Fibroblast of gingiva (primary cell): ENCODE measurements at regions not wholly inside any gene's neighbourhood (a gene's known extent, or its start where the extent isn't known, plus 50 kb on each side); places are given as distances from the start of the nearest gene placed in this dataset.
"Not testable (repeated sequence)": the region's sequence is repeated elsewhere in the genome, so short reads cannot be mapped to it uniquely, and the experiment has no call there.

Experiments
- DNase-seq: peaks from one replicate; pipeline ENCODE4 v3.0.0-alpha.2; 2011; ENCODE audit warnings: low read depth

DNA sequence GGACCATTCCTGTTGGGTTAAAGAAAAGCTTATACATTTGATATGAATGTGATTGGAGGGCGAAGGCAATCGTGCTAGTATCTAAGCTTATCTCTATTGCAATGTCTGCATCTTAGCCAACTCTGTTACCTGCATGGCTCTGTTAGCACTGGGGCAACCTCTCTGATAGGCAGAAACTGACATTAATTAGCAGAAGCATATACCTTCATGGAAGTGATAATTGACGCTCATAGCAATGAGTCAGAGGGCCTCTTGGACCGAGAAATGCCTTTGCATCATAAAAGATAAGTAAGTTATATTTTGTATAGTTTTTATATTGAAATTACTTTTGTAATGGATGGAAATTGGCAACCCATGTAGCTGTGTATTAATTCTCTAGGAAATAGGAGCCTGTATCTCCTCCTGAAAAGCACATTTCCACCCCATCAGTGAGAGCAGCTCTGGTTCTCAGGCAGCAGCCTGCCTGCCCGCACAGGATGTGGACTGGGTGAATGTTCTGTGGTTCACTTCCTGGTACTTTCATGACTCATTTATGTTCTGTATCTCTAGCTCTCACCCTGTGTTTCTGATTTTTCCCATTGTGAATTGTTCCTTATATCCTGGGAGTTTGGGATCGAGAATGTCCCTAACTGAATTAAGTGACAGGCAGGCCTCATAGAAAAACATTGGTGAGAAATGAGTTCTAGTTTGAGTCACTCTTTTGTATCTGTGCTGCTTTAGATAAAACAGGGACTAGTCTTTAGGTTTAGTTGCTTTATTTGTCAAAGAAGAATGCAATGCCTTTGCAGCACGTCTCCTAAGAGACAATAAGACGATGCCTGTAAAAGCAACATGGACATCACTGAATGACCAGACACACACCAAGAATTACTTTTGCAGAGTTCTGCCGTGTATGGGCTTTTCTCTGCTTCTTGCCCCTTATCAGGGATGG is 344.9 kb downstream of the DCDC2C start:
- DNase-seq: no peak

DNA sequence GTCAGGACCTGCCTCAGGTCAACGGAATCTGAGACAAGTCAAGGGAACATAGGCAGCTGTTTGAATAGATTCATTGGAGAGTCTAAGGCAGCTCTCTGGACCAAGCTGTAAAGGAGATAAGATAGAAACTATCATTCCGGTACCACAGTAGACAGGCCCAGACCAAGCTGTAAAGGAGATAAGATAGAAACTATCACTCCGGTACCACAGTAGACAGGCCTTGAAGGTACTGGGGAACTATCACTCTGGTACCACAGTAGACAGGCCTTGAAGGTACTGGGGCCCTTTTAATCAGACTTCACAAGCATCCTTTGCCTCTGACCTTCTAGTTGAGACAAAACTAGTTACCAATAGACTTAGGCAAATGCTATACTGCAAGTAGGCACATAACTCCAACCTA is 346.1 kb downstream of the DCDC2C start:
- DNase-seq: no peak

DNA sequence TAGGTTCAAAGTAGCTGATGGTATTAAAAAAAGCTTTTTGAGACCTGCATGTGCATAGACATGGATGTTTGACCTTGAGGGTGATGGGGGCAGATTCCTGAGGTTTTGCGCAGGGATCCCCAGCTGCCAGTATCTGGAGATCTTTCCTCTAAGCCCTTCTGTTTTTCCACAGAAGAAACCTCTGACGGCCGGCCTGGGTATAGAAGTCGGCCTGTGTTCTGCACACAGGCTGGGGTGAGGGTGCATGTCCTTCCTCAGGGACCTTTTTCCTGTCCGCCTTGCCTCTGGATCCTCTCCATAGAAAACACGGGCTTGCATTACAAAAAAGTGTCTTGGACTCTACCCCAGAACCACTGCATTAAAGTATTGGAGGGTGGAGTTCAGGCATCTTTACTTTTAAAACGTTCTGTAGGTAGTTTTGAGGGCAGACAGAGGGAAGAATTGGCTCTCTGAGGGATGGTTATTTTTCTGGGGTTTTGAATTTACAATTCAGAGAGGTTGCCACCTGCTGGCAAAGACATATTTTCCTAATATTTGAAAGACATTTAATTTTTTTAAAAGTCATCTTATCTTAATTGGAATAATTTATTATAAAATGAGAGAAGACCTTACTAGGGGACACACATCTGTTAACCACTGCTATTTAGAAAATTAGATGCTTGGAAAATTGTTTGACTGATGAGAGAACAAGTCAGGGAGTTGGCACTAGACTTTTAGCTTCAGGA is 350.6 kb downstream of the DCDC2C start:
- DNase-seq: no peak

DNA sequence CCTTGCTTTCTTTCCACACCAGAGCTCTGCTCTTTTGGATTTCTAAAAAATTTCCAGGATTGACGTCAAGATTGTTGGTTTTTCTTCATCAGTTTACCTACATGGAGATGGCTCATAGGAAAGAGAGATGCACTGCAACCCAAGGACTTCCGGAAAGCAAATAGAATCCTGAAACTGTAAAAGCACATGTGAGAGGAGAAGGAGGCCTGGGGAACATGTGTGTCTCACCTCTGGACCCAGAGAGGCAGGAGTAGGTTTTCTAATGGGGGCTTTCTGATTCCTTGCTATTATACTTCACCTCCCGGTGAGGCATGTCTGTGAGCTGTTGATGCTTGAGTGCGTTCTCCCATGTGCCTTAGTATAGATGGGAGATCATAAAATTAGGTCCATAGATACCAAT is 362.8 kb downstream of the DCDC2C start:
- no peak for DNase-seq

GRCh38 chr2:4073026-4073569 is 369.7 kb downstream of the DCDC2C start:
- no peak for DNase-seq

GRCh38 chr2:4077017-4077416 is 373.6 kb downstream of the DCDC2C start:
- no peak for DNase-seq

GRCh38 chr2:4085186-4085585 is 381.8 kb downstream of the DCDC2C start:
- no peak for DNase-seq

DNA sequence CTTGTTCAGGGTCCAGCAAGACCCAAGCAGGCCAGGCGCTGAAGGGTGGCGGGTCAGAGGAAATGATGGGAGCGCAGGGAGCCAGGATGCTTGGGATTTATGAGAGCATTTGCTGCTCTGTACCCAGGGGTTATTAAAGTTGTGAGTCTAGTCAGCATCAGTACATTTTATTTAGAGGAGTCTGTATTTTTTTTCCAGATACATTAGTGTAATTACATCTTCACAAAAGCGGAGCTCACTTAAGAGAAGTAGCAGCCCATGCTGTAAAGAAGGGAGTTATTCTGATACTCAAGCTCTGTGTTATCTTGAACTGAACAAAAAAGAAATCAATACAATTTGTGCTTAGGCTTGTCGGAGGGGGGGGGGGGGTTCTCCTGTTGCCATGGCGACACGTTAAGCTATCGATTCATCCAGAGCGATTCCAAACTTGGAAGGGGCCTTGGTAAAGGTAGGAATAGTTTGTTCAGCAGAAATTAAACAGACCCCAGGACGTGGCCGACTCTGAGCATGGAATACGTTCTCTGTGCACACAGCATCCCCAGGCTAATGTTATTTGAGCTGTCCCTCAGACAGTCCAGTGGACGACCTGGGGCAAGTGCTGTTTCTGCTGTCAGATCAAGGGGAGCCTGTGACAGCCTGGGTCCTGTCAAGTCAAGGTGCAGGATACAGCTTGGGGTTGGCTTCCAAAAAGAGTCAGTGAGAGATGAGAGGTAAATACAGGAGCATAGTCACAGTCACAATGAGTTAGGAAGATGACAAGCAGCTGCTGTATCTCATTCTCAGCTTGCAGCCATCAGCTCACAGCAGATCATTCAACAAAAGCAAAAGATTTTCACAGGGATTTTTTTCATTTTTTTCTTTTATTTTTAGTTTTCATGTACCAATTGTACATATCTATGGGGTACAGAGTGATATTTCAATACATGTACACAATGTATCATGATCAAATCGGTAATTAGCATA is 387.6 kb downstream of the DCDC2C start:
- no peak for DNase-seq

DNA sequence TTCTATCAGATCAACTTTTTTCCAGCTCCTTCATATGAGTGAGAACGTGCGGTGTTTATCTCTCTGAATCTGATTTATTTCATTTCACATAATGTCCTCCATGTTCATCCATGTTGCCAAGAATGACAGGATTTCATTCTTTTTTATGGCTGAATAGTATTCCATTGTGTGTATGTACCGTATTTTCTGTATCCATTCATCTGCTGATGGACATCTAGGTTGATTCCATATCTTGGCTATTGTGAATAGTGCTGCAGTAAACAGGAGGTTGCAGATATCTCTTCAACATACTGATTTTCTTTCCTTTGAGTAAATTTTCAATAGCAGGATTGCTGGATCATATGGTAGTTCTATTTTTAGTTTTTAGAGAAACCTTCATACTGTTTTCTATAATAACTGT is 388.5 kb downstream of the DCDC2C start:
- DNase-seq: no peak

DNA sequence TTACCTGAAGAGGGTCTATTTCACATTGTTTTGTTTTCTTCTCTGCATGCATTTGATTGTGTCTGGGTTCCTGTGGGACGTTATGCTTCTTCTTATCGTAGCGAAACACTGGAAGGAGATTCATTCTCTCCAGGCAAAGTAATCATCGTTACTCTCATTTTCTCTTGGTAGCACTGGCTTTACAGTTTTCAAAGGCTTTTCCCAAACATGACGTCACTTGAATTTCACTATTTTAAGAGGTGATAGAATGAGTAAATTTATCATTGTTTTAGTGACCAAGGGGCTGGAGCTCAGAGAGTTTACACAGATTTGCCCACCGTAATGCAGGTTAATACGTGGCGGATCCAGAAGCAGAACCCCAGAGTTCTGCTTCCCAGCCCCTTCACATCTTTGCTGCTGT is 391.4 kb downstream of the DCDC2C start:
- no peak for DNase-seq

- DNase-seq: no peak
Observed at GRCh38 chr2:4096978-4097766, 393.8 kb downstream of the DCDC2C start.

DNA sequence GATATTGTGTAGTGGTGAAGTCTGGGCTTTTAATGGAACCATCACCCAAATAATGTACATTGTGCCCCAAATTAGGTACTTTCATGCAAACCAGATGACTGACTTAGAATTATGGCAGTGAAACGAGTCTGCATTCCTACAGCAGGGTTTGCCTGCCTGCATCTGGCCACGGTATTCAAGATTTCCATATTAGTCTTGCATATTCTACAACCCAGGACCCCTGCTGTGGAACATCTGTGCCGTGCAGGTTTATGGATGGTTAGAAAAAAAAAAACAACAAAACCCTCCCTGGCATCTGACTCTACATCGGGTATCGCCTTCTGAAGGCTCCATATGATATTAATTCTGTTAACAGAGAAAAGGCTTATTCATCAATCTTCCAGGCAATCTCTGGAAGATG is 394.8 kb downstream of the DCDC2C start:
- no peak for DNase-seq

DNA sequence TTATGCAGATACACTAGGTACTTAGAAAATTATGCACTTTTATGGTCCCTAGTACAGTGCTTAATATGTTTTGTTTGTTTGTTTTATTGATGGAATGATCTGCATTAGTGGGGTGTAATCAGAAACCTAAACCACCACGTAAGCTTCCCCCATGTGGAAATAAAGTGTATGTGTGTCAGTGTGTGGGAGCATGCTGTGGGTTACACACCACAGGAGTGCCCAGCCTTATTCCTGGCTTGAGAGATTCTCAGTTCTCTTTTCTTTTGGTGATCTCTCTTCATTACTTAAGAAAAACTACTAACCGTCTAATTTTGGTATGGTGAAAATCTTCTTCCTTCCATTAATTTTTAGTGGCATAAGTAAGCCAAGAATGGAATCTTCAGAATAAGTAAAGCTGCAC is 398.6 kb downstream of the DCDC2C start:
- DNase-seq: no peak

GRCh38 chr2:4107179-4107578 is 403.8 kb downstream of the DCDC2C start:
- DNase-seq: no peak

DNA sequence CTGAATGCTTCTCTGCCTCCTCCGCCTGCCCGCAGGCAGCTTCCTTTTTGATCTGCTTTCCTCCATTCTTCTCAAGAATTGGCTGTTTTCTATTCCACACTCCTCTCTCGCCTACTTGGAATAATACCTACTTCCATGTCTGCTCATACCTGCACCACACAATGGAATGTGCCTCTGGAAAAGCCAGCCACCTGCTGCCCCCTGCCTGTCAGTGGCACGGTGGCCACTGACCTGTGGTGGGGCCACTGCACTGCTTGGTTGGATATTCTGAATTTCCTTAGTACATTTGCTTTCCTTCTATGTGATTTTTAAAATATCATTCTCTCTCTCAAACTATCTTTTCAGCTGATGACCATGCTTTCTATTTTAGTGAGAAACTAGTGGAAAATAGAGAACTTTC is 406.9 kb downstream of the DCDC2C start:
- DNase-seq: no peak

- not testable (repeated sequence) for DNase-seq
Observed at GRCh38 chr2:4115435-4115834, 412.1 kb downstream of the DCDC2C start.

DNA sequence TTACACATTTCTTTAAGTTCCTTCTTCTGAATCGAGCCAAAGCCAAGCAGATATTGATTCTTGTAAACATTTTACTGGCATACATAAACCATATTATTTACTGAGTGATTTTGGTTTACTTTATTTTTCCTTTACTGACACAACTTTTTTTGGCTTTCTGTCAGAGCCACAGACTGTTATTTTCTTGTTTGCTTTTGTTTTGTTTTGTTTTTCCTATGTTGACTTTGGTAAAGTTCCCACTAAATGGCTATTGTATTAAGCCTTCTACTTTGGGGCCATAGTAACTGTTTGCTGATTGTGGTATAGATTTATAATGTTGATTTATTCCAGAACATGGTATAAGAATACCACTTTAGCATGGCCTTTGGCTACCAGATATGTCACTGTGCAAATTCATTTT is 419.4 kb downstream of the DCDC2C start:
- no peak for DNase-seq

DNA sequence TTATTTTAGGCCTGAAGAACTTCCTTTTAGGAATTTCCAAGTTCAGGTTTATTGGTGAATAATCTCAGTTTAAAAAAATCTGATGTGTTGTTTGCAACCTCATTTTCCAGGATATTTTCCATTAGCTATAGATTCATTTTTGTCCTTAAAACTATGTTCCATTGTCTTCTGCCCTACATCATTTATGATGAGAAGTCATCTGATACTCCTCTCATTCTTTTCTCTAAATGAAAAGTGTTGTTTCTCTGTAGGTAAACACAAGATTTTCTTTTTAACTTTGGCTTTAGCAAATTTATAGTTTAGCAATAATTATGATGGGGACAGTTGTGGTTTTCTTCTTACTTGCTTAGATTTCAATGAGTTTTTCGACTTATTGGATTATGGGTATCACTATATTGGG is 427.3 kb downstream of the DCDC2C start:
- no peak for DNase-seq

DNA sequence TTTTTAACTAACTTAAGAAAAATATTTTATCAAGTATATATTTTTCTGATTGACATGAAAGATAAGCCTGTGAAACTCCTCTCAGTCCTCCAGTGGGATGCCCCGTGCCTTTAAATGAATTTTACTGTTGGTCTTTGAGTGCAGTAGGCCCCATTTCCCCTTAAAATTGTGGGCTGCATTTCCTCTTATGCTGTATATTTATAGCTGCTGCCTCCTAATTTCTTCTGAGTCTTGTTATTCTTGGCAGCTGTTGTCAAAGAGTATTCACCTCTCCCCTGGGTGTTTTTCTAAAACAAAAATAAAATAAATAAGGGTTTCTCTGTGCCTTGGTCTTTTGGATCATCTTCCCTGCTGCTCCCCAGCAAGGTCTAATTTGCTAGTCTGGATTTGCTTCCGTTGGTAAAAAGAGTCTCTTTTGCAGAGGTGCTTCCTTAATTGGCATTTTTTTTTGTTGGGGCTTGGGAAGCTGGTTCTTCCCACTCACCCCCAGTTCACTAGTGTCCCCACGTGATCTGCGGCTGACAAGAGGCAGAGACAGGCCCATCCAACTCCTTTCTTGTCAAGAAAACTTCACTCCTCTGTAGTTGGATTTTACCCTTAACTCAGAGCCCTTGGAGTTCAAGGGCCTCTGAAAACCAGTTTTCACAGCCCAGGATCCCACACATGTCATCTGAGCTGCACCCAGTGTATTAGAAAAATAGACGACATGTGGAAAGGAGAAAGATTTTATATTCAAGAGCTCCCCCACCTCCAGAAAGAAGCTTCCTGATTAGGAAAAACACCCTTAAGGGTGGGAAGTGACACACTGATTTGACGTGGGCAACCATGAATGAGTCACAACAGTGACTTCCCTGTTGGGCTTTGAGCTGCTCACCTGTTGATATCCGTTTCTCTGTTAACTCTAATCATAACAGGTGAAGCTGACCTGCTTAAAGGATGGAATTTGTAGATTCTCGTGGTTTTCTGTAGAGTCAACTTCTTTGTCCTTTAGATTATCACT is 431.5 kb downstream of the DCDC2C start:
- DNase-seq: no peak

DNA sequence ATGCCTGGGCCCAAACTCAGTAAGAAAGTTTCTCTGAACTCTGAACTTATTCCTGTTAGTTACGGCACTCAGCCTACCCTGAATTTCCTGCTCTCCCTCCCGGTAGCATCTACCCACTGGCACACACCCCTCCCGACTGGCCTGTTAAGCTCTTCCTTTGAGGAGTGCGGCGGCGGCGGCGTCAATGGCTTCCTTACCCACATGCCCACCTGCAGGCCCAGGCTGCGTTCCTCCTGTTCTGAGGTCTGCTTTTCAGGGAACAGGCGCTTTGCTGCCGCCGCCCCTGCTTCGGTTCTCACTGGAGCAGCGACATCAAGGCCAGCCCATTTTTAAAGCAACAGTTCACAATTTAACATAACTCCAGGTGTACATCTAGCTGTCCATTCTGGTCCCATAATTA is 432.4 kb downstream of the DCDC2C start:
- no peak for DNase-seq
